H1 (cell line): ENCODE measurements at regions not wholly inside any gene's neighbourhood (a gene's known extent, or its start where the extent isn't known, plus 50 kb on each side); places are given as distances from the start of the nearest gene placed in this dataset.
"Not testable (repeated sequence)": the region's sequence is repeated elsewhere in the genome, so short reads cannot be mapped to it uniquely, and the experiment has no call there.

Experiments used
- CTCF ChIA-PET: fragments of 300-600 bp; sonication (Branson Sonifier 250); formaldehyde crosslinking; loops from one replicate; lab custom pipeline; 2021; ENCODE audit not compliant: partially characterized antibody; lab: Charles Lee
- POLR2A ChIA-PET: fragments of 300-600 bp; sonication (Branson Sonifier 250); formaldehyde crosslinking; loops from one replicate; lab custom pipeline; 2021; ENCODE audit warnings: inconsistent platforms; ENCODE audit not compliant: partially characterized antibody; lab: Charles Lee
- DNase-seq, 2 experiments: peaks; one replicate each; pipeline versions ENCODE4 v3.0.0 to v3.0.0-alpha.2; 2010 to 2022; ENCODE audit warnings: low spot score in 2 of 2, low read depth in 1 of 2, mixed read lengths in 1 of 2
- FAIRE-seq: peaks from 2 replicates; lab custom pipeline; 2011; peaks lifted over from hg19 to GRCh38; lab: Jason Lieb, UNC
- H2AFZ ChIP-seq: 2 replicates; pipeline ENCODE4 v1.8.1; 2012; ENCODE audit warnings: low read length, inconsistent platforms
- H2AK5ac ChIP-seq: 2 replicates; pipeline ENCODE4 v1.6.1; 2013; ENCODE audit warnings: low read depth, low read length
- H2BK120ac ChIP-seq: replicated peaks from 2 replicates; pipeline ENCODE3; 2013; ENCODE audit warnings: low read depth, low read length, inconsistent platforms
- H2BK12ac ChIP-seq: 2 replicates; pipeline ENCODE4 v1.6.1; 2013; ENCODE audit warnings: low read depth, low read length
- H2BK15ac ChIP-seq: 2 replicates; pipeline ENCODE4 v1.6.1; 2013; ENCODE audit warnings: low read length
- H2BK20ac ChIP-seq: 2 replicates; pipeline ENCODE4 v1.6.1; 2013; ENCODE audit warnings: low read length
- H2BK5ac ChIP-seq: 2 replicates; pipeline ENCODE4 v1.6.1; 2013; ENCODE audit warnings: low read depth, low read length
- H3K14ac ChIP-seq: 2 replicates; pipeline ENCODE4 v1.6.1; 2013; ENCODE audit warnings: inconsistent platforms; ENCODE audit not compliant: insufficient read length
- H3K18ac ChIP-seq: 2 replicates; pipeline ENCODE4 v1.6.1; 2013; ENCODE audit warnings: low read length; ENCODE audit errors: extremely low read depth
- H3K23ac ChIP-seq: 2 replicates; pipeline ENCODE4 v1.6.1; 2013; ENCODE audit warnings: inconsistent platforms; ENCODE audit not compliant: insufficient read length
- H3K23me2 ChIP-seq: 2 replicates; pipeline ENCODE4 v1.6.1; 2013; ENCODE audit warnings: low read depth, low read length
- H3K27ac ChIP-seq: 2 replicates; pipeline ENCODE4 v1.6.1; 2011; ENCODE audit warnings: low read depth, low read length, inconsistent platforms
- H3K27me3 ChIP-seq, 4 experiments: replicated peaks in 1 of 4; 1 replicate in 1 of 4; 2 replicates in 3 of 4; pipeline versions ENCODE4 v1.6.1 to v1.8.1; 2011 to 2013; ENCODE audit warnings: low read length in 3 of 4, mild to moderate bottlenecking in 3 of 4, inconsistent platforms in 2 of 4, mixed read lengths in 2 of 4, moderate library complexity in 1 of 4; ENCODE audit not compliant: control insufficient read depth in 3 of 4, insufficient read depth in 3 of 4; ENCODE audit errors: extremely low read depth in 1 of 4
- H3K36me3 ChIP-seq, 4 experiments: 2 replicates each; pipeline versions ENCODE4 v1.6.1 to v1.8.1; 2011 to 2013; ENCODE audit warnings: mild to moderate bottlenecking in 4 of 4, low read length in 3 of 4, moderate library complexity in 2 of 4, control low read depth in 1 of 4, inconsistent platforms in 1 of 4; ENCODE audit not compliant: insufficient read depth in 4 of 4, control insufficient read depth in 2 of 4
- H3K4ac ChIP-seq: replicated peaks from 2 replicates; pipeline ENCODE3; 2013; ENCODE audit warnings: low read length, low read depth, mixed read lengths, inconsistent platforms; ENCODE audit not compliant: insufficient read length
- H3K4me1 ChIP-seq, 4 experiments: replicated peaks in 1 of 4; 1 replicate in 1 of 4; 2 replicates in 3 of 4; pipeline versions ENCODE4 v1.6.1 to v1.8.1; 2011 to 2013; ENCODE audit warnings: low read length in 3 of 4, inconsistent platforms in 2 of 4, mixed read lengths in 1 of 4; ENCODE audit not compliant: insufficient read depth in 4 of 4, control insufficient read depth in 3 of 4
- H3K4me2 ChIP-seq, 2 experiments: 2 replicates each; pipeline versions ENCODE4 v1.6.1 to v1.8.1; 2011 to 2013; ENCODE audit warnings: low read depth in 2 of 2, low read length in 2 of 2, control low read depth in 1 of 2, inconsistent platforms in 1 of 2, mild to moderate bottlenecking in 1 of 2; ENCODE audit not compliant: insufficient read depth in 1 of 2
- H3K4me3 ChIP-seq, 4 experiments: fragments of 200-600, 300-600 bp in 1 of 4; sonication (generic), shearing (Covaris generic), sonication (Bioruptor Twin) in 1 of 4; 2 replicates each; pipeline versions ENCODE4 v1.5.1 to v1.8.1; 2011 to 2016; ENCODE audit warnings: low read length in 4 of 4, low read depth in 3 of 4, control low read depth in 2 of 4, inconsistent platforms in 2 of 4, mild to moderate bottlenecking in 2 of 4, mixed read lengths in 1 of 4, moderate library complexity in 1 of 4; ENCODE audit not compliant: insufficient read depth in 2 of 4; ENCODE audit errors: extremely low read depth in 1 of 4
- H3K56ac ChIP-seq: replicated peaks from 2 replicates; pipeline ENCODE3; 2013; ENCODE audit warnings: low read depth, mild to moderate bottlenecking, mixed read lengths, low read length, inconsistent platforms; ENCODE audit not compliant: insufficient read length
- H3K79me1 ChIP-seq: 2 replicates; pipeline ENCODE4 v1.6.1; 2013; ENCODE audit warnings: low read depth, low read length, control low read depth
- H3K79me2 ChIP-seq, 2 experiments: 2 replicates each; pipeline versions ENCODE4 v1.6.1 to v1.8.1; 2012 to 2013; ENCODE audit warnings: low read length in 2 of 2, mild to moderate bottlenecking in 2 of 2, inconsistent platforms in 1 of 2; ENCODE audit not compliant: insufficient read depth in 2 of 2, control insufficient read depth in 1 of 2
- H3K9ac ChIP-seq, 4 experiments: replicated peaks in 1 of 4; 1 replicate in 1 of 4; 2 replicates in 3 of 4; pipeline versions ENCODE4 v1.6.1 to v1.8.1; 2011 to 2013; ENCODE audit warnings: low read depth in 3 of 4, low read length in 3 of 4, control low read depth in 2 of 4, mild to moderate bottlenecking in 2 of 4, moderate library complexity in 2 of 4, inconsistent platforms in 1 of 4; ENCODE audit errors: extremely low read depth in 1 of 4
- H3K9me3 ChIP-seq, 2 experiments: 2 replicates each; pipeline versions ENCODE4 v1.6.1 to v1.8.1; 2012 to 2013; ENCODE audit warnings: mild to moderate bottlenecking in 2 of 2, moderate library complexity in 2 of 2, control low read depth in 1 of 2, inconsistent platforms in 1 of 2, low read depth in 1 of 2, low read length in 1 of 2, mixed read lengths in 1 of 2; ENCODE audit not compliant: insufficient read depth in 2 of 2
- H4K20me1 ChIP-seq, 2 experiments: replicated peaks in 1 of 2; 2 replicates each; pipeline versions ENCODE3 to v1.8.1; 2011 to 2013; ENCODE audit warnings: inconsistent platforms in 2 of 2, low read length in 2 of 2, mild to moderate bottlenecking in 1 of 2; ENCODE audit not compliant: insufficient read depth in 2 of 2, control insufficient read depth in 1 of 2
- H4K5ac ChIP-seq: 2 replicates; pipeline ENCODE4 v1.6.1; 2013; ENCODE audit warnings: low read length, low read depth, mixed read lengths, inconsistent platforms; ENCODE audit not compliant: insufficient read length
- H4K8ac ChIP-seq: 2 replicates; pipeline ENCODE4 v1.8.0; 2013; ENCODE audit warnings: mild to moderate bottlenecking, moderate library complexity, low read length, inconsistent platforms; ENCODE audit not compliant: insufficient read depth; ENCODE audit errors: extremely low read depth
- H4K91ac ChIP-seq: replicated peaks from 2 replicates; pipeline ENCODE3; 2013; ENCODE audit warnings: low read length, mixed read lengths, inconsistent platforms; ENCODE audit not compliant: insufficient read length
- WGBS, 2 experiments: shearing (Covaris generic) in 1 of 2; methylation state at CpG; one replicate each; pipeline versions ENCODE4 v1.1.6 to v1.1.7; 2013 to 2015; ENCODE audit warnings: low lambda C conversion rate in 2 of 2, mixed read lengths in 2 of 2, inconsistent platforms in 1 of 2, low coverage in 1 of 2, missing lambda C conversion rate in 1 of 2; ENCODE audit not compliant: insufficient replicate concordance in 2 of 2, insufficient coverage in 1 of 2, insufficient read length in 1 of 2; ENCODE audit errors: extremely low coverage in 1 of 2, missing lambda C conversion rate in 1 of 2; 5-methylcytosine and 5-hydroxymethylcytosine counted together

DNA sequence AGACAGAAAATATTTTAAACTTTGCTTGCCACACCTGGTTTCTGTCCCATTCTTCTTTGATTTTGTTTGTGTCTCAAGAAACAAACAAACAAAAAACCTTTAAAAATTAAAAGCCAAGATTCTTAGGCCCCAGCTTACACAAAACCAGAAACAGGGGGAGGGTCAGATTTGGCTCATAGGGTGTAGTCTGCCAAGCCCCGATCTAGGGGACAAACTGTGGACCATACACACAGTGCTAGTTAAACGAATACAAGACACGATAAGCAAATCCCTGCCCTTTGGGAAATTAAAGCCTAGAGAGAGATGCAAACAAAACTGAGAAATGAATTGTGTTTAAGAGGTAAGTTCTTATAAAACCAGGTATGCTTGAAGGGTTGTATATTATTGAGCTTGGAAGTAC, 181.7 kb downstream of the POTEB3 start:
- not testable (repeated sequence) for H3K23ac ChIP-seq

GRCh38 chr15:21249508-21250019, 190.7 kb downstream of the POTEB3 start:
- WGBS, 2 experiments = 86% methylated on average over 5 of the region's 5 CpGs; no CpG with 5 or more reads in 1 of the 2 experiments
- H3K79me2 ChIP-seq, DNase-seq, H2AFZ ChIP-seq, H2BK20ac ChIP-seq, H3K23ac ChIP-seq, H3K36me3 ChIP-seq, H3K18ac ChIP-seq, FAIRE-seq, H3K14ac ChIP-seq, H4K5ac ChIP-seq, H4K8ac ChIP-seq, H3K9ac ChIP-seq, H2BK15ac ChIP-seq, POLR2A ChIA-PET, H3K4me1 ChIP-seq, H3K23me2 ChIP-seq, H3K4ac ChIP-seq, H2BK5ac ChIP-seq, H2BK12ac ChIP-seq, H3K27me3 ChIP-seq, H3K79me1 ChIP-seq, H3K4me2 ChIP-seq, H4K20me1 ChIP-seq, H3K56ac ChIP-seq, H2BK120ac ChIP-seq, CTCF ChIA-PET, H3K9me3 ChIP-seq, H3K4me3 ChIP-seq, H4K91ac ChIP-seq, H3K27ac ChIP-seq, H2AK5ac ChIP-seq: not testable (repeated sequence)

More for the DNA sequence above, 181.7 kb downstream of the POTEB3 start:
- DNase-seq, H2AFZ ChIP-seq, H4K20me1 ChIP-seq, H3K79me2 ChIP-seq, H3K18ac ChIP-seq, H2BK5ac ChIP-seq, H3K14ac ChIP-seq, H3K23me2 ChIP-seq, H2BK120ac ChIP-seq, H3K27ac ChIP-seq, H2BK20ac ChIP-seq, H2BK12ac ChIP-seq, H3K36me3 ChIP-seq, H3K56ac ChIP-seq, H3K9ac ChIP-seq, H3K27me3 ChIP-seq, H3K79me1 ChIP-seq, H3K4me2 ChIP-seq, H4K5ac ChIP-seq, POLR2A ChIA-PET, H2BK15ac ChIP-seq, H4K91ac ChIP-seq, H3K4me3 ChIP-seq, H3K4me1 ChIP-seq, CTCF ChIA-PET, FAIRE-seq, H3K4ac ChIP-seq, H2AK5ac ChIP-seq, H4K8ac ChIP-seq: not testable (repeated sequence)
- WGBS, 2 experiments = 72% methylated on average over 3 of the region's 3 CpGs; no CpG with 5 or more reads in 1 of the 2 experiments
- peaks cover 19 to 28% of the 10 kb centered on the region in 2 experiments for H3K9me3 ChIP-seq
